Esophagus squamous epithelium (tissue), 5 donors: ENCODE measurements at regions not wholly inside any gene's neighbourhood (a gene's known extent, or its start where the extent isn't known, plus 50 kb on each side); places are given as distances from the start of the nearest gene placed in this dataset.

Experiments used
- DNase-seq: peaks from one replicate; lab custom pipeline; 2025; lab: John Stamatoyannopoulos, UW
- H3K27ac ChIP-seq, 4 donors: fragments of 200-600 bp; sonication (generic); one replicate each; pipeline ENCODE4 v1.5.1; 2016 to 2019; ENCODE audit warnings: mild to moderate bottlenecking in 1 of 4
- H3K27me3 ChIP-seq, 4 donors: fragments of 200-600 bp; sonication (generic); 1 replicate in 3 of 4; 2 replicates in 1 of 4; pipeline versions ENCODE4 v1.5.1 to v1.6.0; 2017 to 2021; ENCODE audit warnings: antibody characterized with exemption in 1 of 4
- H3K36me3 ChIP-seq, 3 donors: fragments of 200-600 bp; sonication (generic); one replicate each; pipeline ENCODE4 v1.5.1; 2016 to 2019
- H3K4me1 ChIP-seq, 3 donors: fragments of 200-600 bp; sonication (generic); one replicate each; pipeline ENCODE4 v1.5.1; 2017 to 2019
- H3K4me3 ChIP-seq, 4 donors: fragments of 200-600 bp; sonication (generic); 1 replicate in 3 of 4; 2 replicates in 1 of 4; pipeline ENCODE4 v1.5.1; 2016 to 2019; ENCODE audit warnings: mild to moderate bottlenecking in 2 of 4, moderate library complexity in 1 of 4
- H3K9me3 ChIP-seq, 3 donors: fragments of 200-600 bp; sonication (generic); one replicate each; pipeline ENCODE4 v1.5.1; 2016 to 2019
- POLR2A ChIP-seq, 4 donors: fragments of 450-650 bp; IDR thresholded peaks; one replicate each; pipeline ENCODE4 v1.6.1; 2017; ENCODE audit warnings: antibody characterized with exemption in 4 of 4, mild to moderate bottlenecking in 4 of 4, moderate library complexity in 3 of 4
- WGBS, 2 donors: methylation state at CpG; one replicate each; pipeline ENCODE4 v1.1.5; 2018; 5-methylcytosine and 5-hydroxymethylcytosine counted together
- intact Hi-C: fragments of 100-400 bp; cut with DNase I; formaldehyde crosslinking; loops from one replicate; pipeline ENCODE4 v1.15.0; 2022
- TF ChIP-seq, protein P1 (sequence below), 6 experiments: fragments of 450-650 bp in 4 of 6; fragments of 200-600 bp in 2 of 6; sonication (generic) in 2 of 6; IDR thresholded peaks; one replicate each; pipeline ENCODE4 v1.5.1; 2016 to 2019; ENCODE audit warnings: antibody characterized with exemption in 6 of 6, mild to moderate bottlenecking in 4 of 6, moderate library complexity in 4 of 6
- donor health status: DM: yes; HTN: yes; CAD: no.

DNA sequence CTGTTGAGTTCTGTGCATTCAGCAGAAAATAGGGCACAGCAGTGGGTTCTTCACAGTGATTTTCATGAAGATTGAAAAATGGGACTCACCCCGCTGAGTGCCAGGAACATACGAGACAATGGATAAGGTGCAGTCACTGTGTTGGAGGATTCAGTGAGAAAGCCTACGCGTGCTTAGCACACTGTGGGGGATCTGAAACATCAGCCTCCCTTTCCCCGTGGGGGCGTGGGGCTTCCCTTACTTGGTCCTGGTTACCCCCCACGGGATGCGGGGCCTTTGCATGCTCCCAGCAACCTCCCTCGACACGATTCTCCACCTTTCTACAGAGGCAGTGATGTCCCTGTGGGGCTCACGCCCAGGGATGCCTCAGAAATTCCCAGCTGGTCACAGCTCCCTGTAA is 252.2 kb upstream of the C1orf174 start:
- 66 to 73% methylated on average over 7 to 8 of the region's 11 CpGs for WGBS, 2 donors
- Histone ChIP-seq H3K36me3 (no peaks in the 10 kb centered on the region), H3K4me1 (peaks cover 0 to 7% (median 0%) of the 10 kb centered on the region in 3 donors), H3K9me3 (no peaks in the 10 kb centered on the region), H3K27ac (no peak overlapping the region), H3K4me3 (no peak overlapping the region), H3K27me3 (peaks cover 0 to 10% (median 0%) of the 10 kb centered on the region in 4 donors)
- no peak for TF ChIP-seq POLR2A (IDR thresholded peaks at IDR 0.05)
- TF ChIP-seq, protein P1, sequence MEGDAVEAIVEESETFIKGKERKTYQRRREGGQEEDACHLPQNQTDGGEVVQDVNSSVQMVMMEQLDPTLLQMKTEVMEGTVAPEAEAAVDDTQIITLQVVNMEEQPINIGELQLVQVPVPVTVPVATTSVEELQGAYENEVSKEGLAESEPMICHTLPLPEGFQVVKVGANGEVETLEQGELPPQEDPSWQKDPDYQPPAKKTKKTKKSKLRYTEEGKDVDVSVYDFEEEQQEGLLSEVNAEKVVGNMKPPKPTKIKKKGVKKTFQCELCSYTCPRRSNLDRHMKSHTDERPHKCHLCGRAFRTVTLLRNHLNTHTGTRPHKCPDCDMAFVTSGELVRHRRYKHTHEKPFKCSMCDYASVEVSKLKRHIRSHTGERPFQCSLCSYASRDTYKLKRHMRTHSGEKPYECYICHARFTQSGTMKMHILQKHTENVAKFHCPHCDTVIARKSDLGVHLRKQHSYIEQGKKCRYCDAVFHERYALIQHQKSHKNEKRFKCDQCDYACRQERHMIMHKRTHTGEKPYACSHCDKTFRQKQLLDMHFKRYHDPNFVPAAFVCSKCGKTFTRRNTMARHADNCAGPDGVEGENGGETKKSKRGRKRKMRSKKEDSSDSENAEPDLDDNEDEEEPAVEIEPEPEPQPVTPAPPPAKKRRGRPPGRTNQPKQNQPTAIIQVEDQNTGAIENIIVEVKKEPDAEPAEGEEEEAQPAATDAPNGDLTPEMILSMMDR (IDR thresholded peaks at IDR 0.05), result no peak
- intact Hi-C loops, result no loop called here
- DNase-seq, result no peak

DNA sequence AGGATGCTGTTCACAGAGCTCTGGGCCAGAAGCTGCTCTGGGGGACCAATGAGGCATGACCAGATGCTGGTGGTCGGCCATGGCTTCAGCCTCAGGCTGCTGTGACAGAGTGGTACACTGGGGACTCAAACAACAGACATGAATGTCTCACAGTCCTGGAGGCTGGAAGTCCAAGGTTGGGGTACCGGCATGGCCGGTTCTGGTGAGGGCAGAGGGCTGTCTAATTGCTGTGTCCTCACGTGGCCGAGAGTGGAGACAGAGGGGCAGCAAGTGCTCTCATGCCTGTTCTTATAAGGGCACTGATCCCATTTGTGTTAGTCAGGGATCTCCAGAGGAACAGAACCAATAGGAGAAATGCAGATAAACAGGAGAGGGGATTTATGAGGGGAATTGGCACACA is 253.5 kb upstream of the C1orf174 start:
- no peak for DNase-seq
- Histone ChIP-seq H3K9me3 (no peaks in the 10 kb centered on the region), H3K36me3 (no peaks in the 10 kb centered on the region), H3K4me1 (no peaks in the 10 kb centered on the region), H3K27ac (no peak overlapping the region), H3K27me3 (peaks cover 0 to 15% (median 0%) of the 10 kb centered on the region in 4 donors), H3K4me3 (no peak overlapping the region)
- no peak for TF ChIP-seq POLR2A (IDR thresholded peaks at IDR 0.05)
- TF ChIP-seq, protein P1 (IDR thresholded peaks at IDR 0.05), result no peak
- WGBS, 2 donors, result 100% methylated on average over 2 of the region's 5 CpGs; no CpG with 5 or more reads in 1 of the 2 donors
- intact Hi-C loops, result no loop called here

DNA sequence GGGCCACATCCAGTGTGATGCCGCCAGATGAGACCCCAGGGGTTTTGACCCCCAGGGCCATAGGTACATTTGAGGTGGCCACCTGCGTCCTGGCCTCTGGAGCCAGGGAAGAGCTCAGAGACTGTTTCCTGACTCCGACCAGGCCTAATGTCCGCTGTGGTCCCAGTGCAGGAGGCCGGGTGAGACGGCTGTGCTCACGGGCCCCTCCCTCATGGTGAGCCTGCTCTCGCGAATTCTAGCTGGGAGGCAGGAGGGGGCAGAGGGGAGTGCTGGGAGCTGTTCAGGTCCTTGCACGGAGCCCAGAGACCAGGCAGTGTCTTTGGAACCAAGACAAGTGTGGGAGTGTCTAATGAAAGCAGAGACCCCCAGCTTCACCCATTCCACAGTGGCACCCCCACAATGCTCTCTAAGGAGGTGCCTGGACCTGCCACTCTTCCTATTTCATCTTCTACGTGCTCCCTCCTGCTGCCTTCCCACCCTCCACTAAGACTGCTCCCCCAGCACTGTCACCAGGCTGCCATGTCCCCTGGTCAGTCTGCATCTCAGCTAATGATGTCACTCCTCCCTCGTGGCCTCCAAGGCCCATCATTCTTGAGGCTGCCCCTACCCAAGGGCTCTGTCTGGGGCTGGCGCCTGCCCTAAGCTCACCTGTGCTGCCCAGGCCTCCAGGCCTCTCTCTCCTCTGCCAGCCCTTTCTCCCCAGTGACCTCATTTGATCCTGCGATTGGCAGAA is 256.3 kb upstream of the C1orf174 start:
- Histone ChIP-seq H3K27me3 (peaks cover 0 to 32% (median 0%) of the 10 kb centered on the region in 4 donors), H3K9me3 (no peaks in the 10 kb centered on the region), H3K36me3 (no peaks in the 10 kb centered on the region), H3K27ac (no peak overlapping the region), H3K4me1 (no peaks in the 10 kb centered on the region), H3K4me3 (no peak overlapping the region)
- WGBS, 2 donors, result 73 to 85% methylated on average over 5 to 6 of the region's 14 CpGs
- intact Hi-C loops, result no loop called here
- no peak for DNase-seq
- TF ChIP-seq, protein P1 (IDR thresholded peaks at IDR 0.05), result no peak

DNA sequence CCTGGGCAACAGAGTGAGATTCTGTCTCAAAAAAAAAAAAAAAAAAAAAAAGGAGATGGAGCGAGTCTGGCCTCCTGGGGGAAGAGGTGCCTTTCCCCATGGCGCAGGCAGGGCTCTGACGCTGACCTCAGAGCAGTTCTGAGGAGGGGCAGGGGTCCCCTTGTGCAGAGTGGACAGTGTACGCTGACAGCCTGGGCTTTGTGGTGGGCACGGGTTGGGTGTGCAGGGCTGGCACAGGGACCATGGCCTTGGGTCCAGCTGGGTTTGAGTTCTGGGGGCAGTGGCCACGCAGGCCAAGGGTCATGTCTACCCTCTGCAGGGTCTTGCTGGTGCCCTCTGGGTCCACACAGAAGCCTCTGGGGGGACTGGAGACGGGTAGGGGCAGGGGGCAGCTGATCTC is 260.1 kb upstream of the C1orf174 start:
- no peaks in the 10 kb centered on the region for H3K9me3 ChIP-seq
- no peaks in the 10 kb centered on the region for H3K36me3 ChIP-seq
- TF ChIP-seq POLR2A (IDR thresholded peaks at IDR 0.05), result no peak
- TF ChIP-seq, protein P1 (IDR thresholded peaks at IDR 0.05), result no peak
- no peak overlapping the region for H3K4me3 ChIP-seq
- H3K27me3 ChIP-seq, result peaks cover 0 to 50% (median 0%) of the 10 kb centered on the region in 4 donors
- WGBS, 2 donors, result 67 to 76% methylated on average over 6 to 7 of the region's 7 CpGs
- H3K27ac ChIP-seq, result no peak overlapping the region
- intact Hi-C loops, result no loop called here
- no peak for DNase-seq
- no peaks in the 10 kb centered on the region for H3K4me1 ChIP-seq

DNA sequence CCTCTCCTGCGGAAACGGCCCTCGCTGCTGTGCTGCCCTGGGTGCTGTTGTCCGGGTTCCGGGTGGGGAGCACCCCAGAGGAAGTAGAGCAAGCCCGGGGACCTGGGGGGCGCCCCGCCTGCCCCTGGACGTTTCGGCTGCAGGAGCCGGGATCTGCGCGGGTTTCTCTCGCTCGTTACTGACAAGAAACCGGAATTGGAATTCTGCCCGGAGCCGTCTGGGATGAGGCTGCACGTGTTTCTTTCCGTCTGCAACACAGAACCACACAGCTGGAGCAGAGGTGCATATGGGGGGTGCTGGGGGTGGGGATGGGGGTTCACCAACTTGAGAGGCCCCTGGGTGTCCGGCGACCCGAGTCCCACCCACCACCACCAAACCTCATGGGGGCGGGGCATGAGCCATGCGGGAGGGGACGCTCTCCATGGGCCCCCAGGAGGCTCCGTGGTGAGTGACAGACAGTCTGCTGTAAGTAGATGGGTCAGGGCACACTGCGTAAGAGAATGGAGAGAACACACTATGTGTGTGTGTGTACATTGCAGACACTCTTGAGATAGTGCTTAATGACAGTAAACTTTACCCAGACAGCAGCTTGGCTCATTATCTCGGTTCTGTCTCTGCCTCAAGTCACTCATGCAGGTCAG is 261.4 kb upstream of the C1orf174 start:
- no peak for TF ChIP-seq POLR2A (IDR thresholded peaks at IDR 0.05)
- TF ChIP-seq, protein P1 (IDR thresholded peaks at IDR 0.05), result no peak
- Histone ChIP-seq H3K9me3 (no peaks in the 10 kb centered on the region), H3K27ac (no peak overlapping the region), H3K4me3 (no peak overlapping the region), H3K27me3 (peaks cover 0 to 62% (median 0%) of the 10 kb centered on the region in 4 donors), H3K4me1 (no peaks in the 10 kb centered on the region), H3K36me3 (no peaks in the 10 kb centered on the region)
- WGBS, 2 donors, result 32 to 69% methylated on average over 4 to 9 of the region's 29 CpGs
- intact Hi-C loops, result no loop called here
- no peak for DNase-seq
